ENCODE measurements at regions not wholly inside any gene's neighbourhood (a gene's known extent, or its start where the extent isn't known, plus 50 kb on each side); places are given as distances from the start of the nearest gene placed in this dataset.

DNA sequence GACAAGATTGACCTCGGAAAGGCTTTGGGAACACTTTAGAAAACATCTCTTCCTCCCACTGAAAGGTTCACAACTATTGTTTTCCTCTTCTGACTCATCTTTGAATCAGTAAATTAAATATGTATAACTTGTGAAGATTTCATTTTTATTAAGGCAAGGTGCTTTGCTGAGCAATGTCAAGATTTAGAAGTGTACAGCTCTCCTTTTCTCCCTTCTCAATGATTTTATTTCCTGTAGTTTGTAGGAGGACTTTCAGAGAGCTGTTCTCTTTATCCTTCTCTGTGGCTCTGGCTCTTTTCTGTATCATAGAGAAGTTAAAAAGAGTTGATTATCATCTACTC lies 594.2 kb downstream of the METTL15 start:
- ChIA-PET CTCF (no interaction called here), RAD21 (ENCODE audit: low non-redundant PET in 1 of 2, low total read pairs in 2 of 2, uncharacterized antibody in 2 of 2, unreplicated experiment in 2 of 2) (no interaction called here), POLR2A (interaction anchor here (1.3 kb wide), 1 partner anchor 1002 kb away, joined by 3 read pairs; the partner anchor contains the start of gene BDNF)
- H3K36me3 ChIP-seq (ENCODE audit: control insufficient read depth in 1 of 2, insufficient read depth in 2 of 2, low read length in 2 of 2), result no peaks in the 10 kb centered on the region
- peak overlapping the region in 1 of 2 experiments; percentile 38; a peak in 2 of 4 replicates for H3K4me3 ChIP-seq (replicated peaks in 1 of 2; ENCODE audit: low read depth in 1 of 2, low read length in 2 of 2)
- ATAC-seq, result peak; percentile 30
- peak overlapping the region; percentile 58 for H3K27ac ChIP-seq (ENCODE audit: low read depth, low read length)
- H3K79me2 ChIP-seq (ENCODE audit: insufficient read depth, low read length), result no peaks in the 10 kb centered on the region
- peak; percentile 4 for DNase-seq (ENCODE audit: low read depth, low spot score)
- no TSS peak for BruUV-seq (replicated peaks)
- no peak overlapping the region for H3K9ac ChIP-seq (ENCODE audit: low read length)
- TF ChIP-seq TCF7L2 (IDR thresholded peaks at IDR 0.05; ENCODE audit: borderline replicate concordance, extremely low read depth, insufficient read depth, insufficient read length) (no peak), CEBPB (IDR thresholded peaks at IDR 0.05; ENCODE audit: low read depth) (peak; percentile 14; the same call in 1 of the 2 replicates), FOSL1 (IDR thresholded peaks at IDR 0.05; ENCODE audit: low read depth) (peak; percentile 51), SRF (IDR thresholded peaks at IDR 0.05; ENCODE audit: low read depth) (0 out of 2 replicates have a peak, but pooled peaks have one; percentile 6), JUND (IDR thresholded peaks at IDR 0.05) (peak; percentile 41)
- H3K9me2 ChIP-seq (ENCODE audit: insufficient read depth), result 0 out of 2 replicates have a peak, but pooled peaks cover 3% of the 10 kb centered on the region
- no peaks in the 10 kb centered on the region for H4K20me1 ChIP-seq (ENCODE audit: insufficient read depth)
- intact Hi-C loops (cut with micrococcal nuclease), result loop anchor here (5.0 to 10.0 kb wide), 2 partner anchors 452 to 625 kb away; no protein-coding TSS in a partner anchor
- H3K27me3 ChIP-seq (ENCODE audit: insufficient read depth, low read length), result no peaks in the 10 kb centered on the region
- H3K4me1 ChIP-seq (ENCODE audit: control insufficient read depth in 1 of 2, insufficient read depth in 2 of 2, low read length in 2 of 2), result peaks cover 18 to 21% of the 10 kb centered on the region in 2 experiments
- H3K9me3 ChIP-seq (ENCODE audit: control insufficient read depth in 1 of 2, insufficient read depth in 1 of 2, low read depth in 1 of 2, low read length in 2 of 2), result no peaks in the 10 kb centered on the region
- peak overlapping the region; percentile 77 for H3K4me2 ChIP-seq (ENCODE audit: low read length)
- peak overlapping the region; percentile 97 for H2AFZ ChIP-seq (ENCODE audit: low read depth, low read length, poor library complexity, severe bottlenecking)

DNA sequence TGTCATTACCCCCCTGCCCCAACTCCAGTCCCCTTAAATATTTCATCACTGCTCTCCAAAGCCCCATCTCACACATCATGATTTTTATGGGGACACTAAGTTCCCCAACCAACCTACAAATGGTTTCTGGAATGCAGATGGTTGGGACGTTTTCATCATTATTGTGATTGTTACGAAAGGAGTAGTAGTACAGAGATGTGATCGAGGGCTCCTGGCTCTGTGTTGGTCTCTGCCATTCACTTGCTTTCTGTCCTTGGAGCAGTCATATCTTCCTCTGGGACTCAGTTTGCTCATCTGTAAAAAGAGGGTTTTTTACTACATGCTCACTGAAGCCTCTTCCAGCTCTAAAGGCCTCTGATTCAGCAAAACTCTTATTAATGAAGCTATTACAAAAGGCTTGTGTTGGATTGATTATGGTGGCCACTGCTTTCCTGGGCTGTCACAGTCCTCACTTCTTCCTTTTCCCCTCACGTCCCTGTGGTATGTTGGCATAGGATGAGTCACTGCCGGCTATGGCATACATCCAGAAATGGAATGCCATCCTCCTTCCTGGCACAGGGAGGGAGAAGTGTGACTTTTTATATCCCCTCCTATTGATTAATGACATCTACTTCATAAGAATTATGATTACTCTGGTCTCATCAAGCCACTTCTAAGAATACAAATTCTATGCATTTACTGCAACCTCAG lies 593.7 kb downstream of the METTL15 start:
- Histone ChIP-seq H3K36me3 (ENCODE audit: control insufficient read depth in 1 of 2, insufficient read depth in 2 of 2, low read length in 2 of 2) (no peaks in the 10 kb centered on the region), H3K9me2 (ENCODE audit: insufficient read depth) (0 out of 2 replicates have a peak, but pooled peaks cover 3% of the 10 kb centered on the region), H3K4me1 (ENCODE audit: control insufficient read depth in 1 of 2, insufficient read depth in 2 of 2, low read length in 2 of 2) (peaks cover 18 to 21% of the 10 kb centered on the region in 2 experiments), H3K9ac (ENCODE audit: low read length) (no peak overlapping the region), H3K4me3 (replicated peaks in 1 of 2; ENCODE audit: low read depth in 1 of 2, low read length in 2 of 2) (peak overlapping the region in 1 of 2 experiments; percentile 38; a peak in 2 of 4 replicates), H3K79me2 (ENCODE audit: insufficient read depth, low read length) (no peaks in the 10 kb centered on the region), H4K20me1 (ENCODE audit: insufficient read depth) (no peaks in the 10 kb centered on the region), H3K27me3 (ENCODE audit: insufficient read depth, low read length) (no peaks in the 10 kb centered on the region), H2AFZ (ENCODE audit: low read depth, low read length, poor library complexity, severe bottlenecking) (peak overlapping the region; percentile 97), H3K4me2 (ENCODE audit: low read length) (peak overlapping the region; percentile 77), H3K27ac (ENCODE audit: low read depth, low read length) (peak overlapping the region; percentile 58), H3K9me3 (ENCODE audit: control insufficient read depth in 1 of 2, insufficient read depth in 1 of 2, low read depth in 1 of 2, low read length in 2 of 2) (no peaks in the 10 kb centered on the region)
- CTCF ChIA-PET, result no interaction called here
- POLR2A ChIA-PET, result interaction anchor here (1.3 kb wide), 1 partner anchor 1001 kb away, joined by 3 read pairs; the partner anchor contains the start of gene BDNF
- intact Hi-C loops (cut with micrococcal nuclease), result loop anchor here (5.0 to 10.0 kb wide), 2 partner anchors 453 to 625 kb away; no protein-coding TSS in a partner anchor
- peak; percentile 83 for ATAC-seq
- RAD21 ChIA-PET (ENCODE audit: low non-redundant PET in 1 of 2, low total read pairs in 2 of 2, uncharacterized antibody in 2 of 2, unreplicated experiment in 2 of 2), result no interaction called here
- BruUV-seq (replicated peaks), result no TSS peak
- peak; percentile 69 for DNase-seq (ENCODE audit: low read depth, low spot score)
- TF ChIP-seq TCF7L2 (IDR thresholded peaks at IDR 0.05; ENCODE audit: borderline replicate concordance, extremely low read depth, insufficient read depth, insufficient read length), result peak; percentile 92
- no peak for TF ChIP-seq EZH2phosphoT487 (IDR thresholded peaks at IDR 0.05; ENCODE audit: borderline replicate concordance)
- TF ChIP-seq FOSL1 (IDR thresholded peaks at IDR 0.05; ENCODE audit: low read depth), result peak; percentile 88
- TF ChIP-seq POLR2A (IDR thresholded peaks at IDR 0.05; ENCODE audit: borderline replicate concordance, extremely low read depth, insufficient read depth, insufficient read length), result no peak
- TF ChIP-seq SIN3A (IDR thresholded peaks at IDR 0.05; ENCODE audit: low read depth), result peak; percentile 48; the same call in 1 of the 2 replicates
- peak; percentile 70 for TF ChIP-seq YY1 (IDR thresholded peaks at IDR 0.05; ENCODE audit: extremely low read depth, insufficient replicate concordance, low read depth, low read length)
- TF ChIP-seq CEBPB (IDR thresholded peaks at IDR 0.05; ENCODE audit: low read depth), result no peak; the same call in none of the 2 replicates
- peak; percentile 80 for TF ChIP-seq SP1 (IDR thresholded peaks at IDR 0.05; ENCODE audit: low read depth)
- no peak for TF ChIP-seq ZNF274 (IDR thresholded peaks at IDR 0.05; ENCODE audit: low read depth, low read length)
- TF ChIP-seq, protein P1, sequence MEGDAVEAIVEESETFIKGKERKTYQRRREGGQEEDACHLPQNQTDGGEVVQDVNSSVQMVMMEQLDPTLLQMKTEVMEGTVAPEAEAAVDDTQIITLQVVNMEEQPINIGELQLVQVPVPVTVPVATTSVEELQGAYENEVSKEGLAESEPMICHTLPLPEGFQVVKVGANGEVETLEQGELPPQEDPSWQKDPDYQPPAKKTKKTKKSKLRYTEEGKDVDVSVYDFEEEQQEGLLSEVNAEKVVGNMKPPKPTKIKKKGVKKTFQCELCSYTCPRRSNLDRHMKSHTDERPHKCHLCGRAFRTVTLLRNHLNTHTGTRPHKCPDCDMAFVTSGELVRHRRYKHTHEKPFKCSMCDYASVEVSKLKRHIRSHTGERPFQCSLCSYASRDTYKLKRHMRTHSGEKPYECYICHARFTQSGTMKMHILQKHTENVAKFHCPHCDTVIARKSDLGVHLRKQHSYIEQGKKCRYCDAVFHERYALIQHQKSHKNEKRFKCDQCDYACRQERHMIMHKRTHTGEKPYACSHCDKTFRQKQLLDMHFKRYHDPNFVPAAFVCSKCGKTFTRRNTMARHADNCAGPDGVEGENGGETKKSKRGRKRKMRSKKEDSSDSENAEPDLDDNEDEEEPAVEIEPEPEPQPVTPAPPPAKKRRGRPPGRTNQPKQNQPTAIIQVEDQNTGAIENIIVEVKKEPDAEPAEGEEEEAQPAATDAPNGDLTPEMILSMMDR (IDR thresholded peaks at IDR 0.05 in 2 of 3, conservative IDR thresholded peaks at IDR 0.05 in 1 of 3; ENCODE audit: borderline replicate concordance in 1 of 3, insufficient read depth in 1 of 3, low read depth in 2 of 3, low read length in 2 of 3), result no peak
- TF ChIP-seq, protein P2, sequence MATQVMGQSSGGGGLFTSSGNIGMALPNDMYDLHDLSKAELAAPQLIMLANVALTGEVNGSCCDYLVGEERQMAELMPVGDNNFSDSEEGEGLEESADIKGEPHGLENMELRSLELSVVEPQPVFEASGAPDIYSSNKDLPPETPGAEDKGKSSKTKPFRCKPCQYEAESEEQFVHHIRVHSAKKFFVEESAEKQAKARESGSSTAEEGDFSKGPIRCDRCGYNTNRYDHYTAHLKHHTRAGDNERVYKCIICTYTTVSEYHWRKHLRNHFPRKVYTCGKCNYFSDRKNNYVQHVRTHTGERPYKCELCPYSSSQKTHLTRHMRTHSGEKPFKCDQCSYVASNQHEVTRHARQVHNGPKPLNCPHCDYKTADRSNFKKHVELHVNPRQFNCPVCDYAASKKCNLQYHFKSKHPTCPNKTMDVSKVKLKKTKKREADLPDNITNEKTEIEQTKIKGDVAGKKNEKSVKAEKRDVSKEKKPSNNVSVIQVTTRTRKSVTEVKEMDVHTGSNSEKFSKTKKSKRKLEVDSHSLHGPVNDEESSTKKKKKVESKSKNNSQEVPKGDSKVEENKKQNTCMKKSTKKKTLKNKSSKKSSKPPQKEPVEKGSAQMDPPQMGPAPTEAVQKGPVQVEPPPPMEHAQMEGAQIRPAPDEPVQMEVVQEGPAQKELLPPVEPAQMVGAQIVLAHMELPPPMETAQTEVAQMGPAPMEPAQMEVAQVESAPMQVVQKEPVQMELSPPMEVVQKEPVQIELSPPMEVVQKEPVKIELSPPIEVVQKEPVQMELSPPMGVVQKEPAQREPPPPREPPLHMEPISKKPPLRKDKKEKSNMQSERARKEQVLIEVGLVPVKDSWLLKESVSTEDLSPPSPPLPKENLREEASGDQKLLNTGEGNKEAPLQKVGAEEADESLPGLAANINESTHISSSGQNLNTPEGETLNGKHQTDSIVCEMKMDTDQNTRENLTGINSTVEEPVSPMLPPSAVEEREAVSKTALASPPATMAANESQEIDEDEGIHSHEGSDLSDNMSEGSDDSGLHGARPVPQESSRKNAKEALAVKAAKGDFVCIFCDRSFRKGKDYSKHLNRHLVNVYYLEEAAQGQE (IDR thresholded peaks at IDR 0.05; ENCODE audit: low read depth), result no peak
- peak; percentile 90 for TF ChIP-seq JUND (IDR thresholded peaks at IDR 0.05)
